ENCODE measurements at regions not wholly inside any gene's neighbourhood (a gene's known extent, or its start where the extent isn't known, plus 50 kb on each side); places are given as distances from the start of the nearest gene placed in this dataset.

- no peak for DNase-seq (ENCODE audit: low read depth)
Measured at GRCh38 chr9:16158093-16158492, 605.2 kb downstream of the CCDC171 start.

GRCh38 chr9:16161483-16161882 lies 608.6 kb downstream of the CCDC171 start:
- DNase-seq (ENCODE audit: low read depth), result no peak

DNA sequence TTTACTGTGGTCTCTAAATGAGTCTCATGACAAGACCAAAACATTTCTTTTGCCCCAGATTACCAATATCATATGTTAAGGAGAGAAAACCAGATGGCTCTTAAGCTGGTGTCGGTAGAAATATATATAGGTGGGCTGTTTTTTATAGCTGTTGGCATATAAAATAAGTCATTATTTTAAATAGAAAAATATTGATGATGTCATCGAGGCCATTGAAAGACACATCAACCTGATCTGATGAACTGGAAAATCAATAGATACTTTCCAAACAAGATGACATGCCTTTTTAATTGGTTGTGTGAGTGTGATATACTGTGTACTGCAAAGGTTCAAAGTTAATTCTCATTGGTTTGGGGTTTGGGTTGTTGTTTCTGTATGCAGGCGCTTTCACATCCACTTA lies 617.3 kb downstream of the CCDC171 start:
- no peak for DNase-seq (ENCODE audit: low read depth)

GRCh38 chr9:16171911-16172310 lies 619.1 kb downstream of the CCDC171 start:
- no peak for DNase-seq (ENCODE audit: low read depth)

DNA sequence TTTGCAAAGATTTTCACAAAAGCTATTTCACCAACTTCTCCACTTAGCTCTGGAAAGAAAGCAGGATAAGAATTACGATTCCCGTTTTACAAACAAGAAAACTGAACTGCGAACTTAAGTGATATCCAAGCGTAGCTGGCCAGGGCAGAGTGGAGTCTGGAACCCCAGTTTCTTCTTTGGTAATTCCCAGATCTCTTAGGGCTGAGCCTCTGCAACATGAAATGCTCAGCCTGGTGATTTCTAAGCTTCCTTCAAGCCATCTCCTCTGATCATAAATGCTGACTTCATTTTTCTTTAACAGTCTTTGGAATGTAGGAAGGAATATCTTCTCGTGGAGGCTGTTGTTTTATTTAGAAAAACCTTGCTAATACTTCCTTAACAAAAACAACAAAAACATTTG lies 620.0 kb downstream of the CCDC171 start:
- DNase-seq (ENCODE audit: low read depth), result no peak

GRCh38 chr9:16174915-16175314 lies 622.1 kb downstream of the CCDC171 start:
- no peak for DNase-seq (ENCODE audit: low read depth)

DNA sequence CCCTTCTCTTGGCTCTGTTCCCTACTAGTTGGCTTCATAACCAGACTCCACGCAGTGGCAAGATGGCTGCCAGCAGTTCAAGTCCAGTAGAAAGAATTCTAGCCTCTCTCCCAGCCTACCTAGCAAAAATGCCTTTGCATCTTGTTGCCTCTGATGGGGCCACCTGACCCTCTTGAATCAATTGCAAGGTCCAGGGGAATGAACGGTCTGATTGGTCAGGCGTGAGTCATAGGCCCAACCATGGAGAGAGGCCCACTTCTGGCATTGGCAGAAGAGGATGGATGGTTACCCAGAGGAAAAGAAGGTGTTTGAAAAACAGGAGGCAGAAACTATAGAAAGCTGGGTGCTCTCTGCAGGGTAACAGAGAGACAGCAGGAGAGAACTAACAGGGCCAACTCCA lies 622.6 kb downstream of the CCDC171 start:
- peak; percentile 26 for DNase-seq (ENCODE audit: low read depth)

DNA sequence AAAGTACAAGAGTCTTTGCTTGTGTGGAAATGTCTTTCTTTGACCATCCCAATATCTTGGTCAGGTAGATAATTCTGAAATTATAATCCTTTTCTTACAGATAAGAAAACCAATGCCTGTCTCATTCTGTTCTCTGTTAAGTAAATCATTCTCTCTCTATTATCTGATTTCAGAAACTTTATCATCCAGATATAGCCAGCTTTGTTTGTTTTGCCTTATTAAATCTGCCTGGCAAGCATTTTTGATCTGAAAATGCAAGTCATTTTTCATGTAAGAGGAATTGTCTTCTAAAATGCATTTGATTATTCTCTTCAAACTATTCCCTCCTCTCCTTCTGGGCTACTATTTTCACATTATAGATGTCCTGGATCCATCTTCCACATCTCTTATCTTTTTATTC lies 625.5 kb downstream of the CCDC171 start:
- DNase-seq (ENCODE audit: low read depth), result no peak

DNA sequence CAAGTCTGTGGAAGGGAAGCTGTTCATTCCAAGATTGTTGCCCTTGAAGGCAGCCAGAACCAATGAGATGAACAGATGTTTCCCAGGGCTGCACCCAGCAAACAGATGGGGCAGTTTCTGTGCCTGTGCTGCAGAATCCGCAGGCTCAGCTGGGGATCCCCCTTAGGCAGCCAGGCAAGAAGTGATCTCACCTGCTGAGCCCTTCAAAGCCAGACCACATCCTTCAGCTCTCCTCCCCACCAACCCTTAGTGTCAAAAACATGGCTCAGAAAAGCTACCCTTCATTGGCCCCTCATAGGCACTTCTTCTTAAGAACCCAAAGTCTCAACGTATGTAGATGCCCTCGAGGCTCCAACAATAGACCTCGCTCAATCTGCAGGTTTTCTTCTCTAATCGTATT lies 626.7 kb downstream of the CCDC171 start:
- DNase-seq (ENCODE audit: low read depth), result no peak

DNA sequence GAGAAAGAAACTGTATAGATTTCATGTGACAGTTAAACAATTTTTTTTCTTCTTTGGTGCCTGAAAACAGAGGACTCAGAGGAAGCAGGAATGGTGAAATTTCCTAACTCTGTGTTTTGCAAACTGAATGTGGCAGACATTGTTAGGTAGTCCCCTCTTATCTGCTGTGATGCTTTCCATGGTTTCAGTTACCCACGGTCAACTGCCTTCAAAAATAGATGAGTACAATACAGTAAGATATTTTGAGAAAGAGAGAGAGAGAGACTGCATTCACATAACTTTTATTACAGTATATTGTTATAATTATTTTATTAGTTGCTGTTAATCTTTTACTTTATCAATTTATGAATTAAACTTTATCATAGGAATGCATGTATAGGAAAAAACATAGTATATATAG lies 627.2 kb downstream of the CCDC171 start:
- no peak for DNase-seq (ENCODE audit: low read depth)

GRCh38 chr9:16180546-16180945 lies 627.7 kb downstream of the CCDC171 start:
- peak; percentile 26 for DNase-seq (ENCODE audit: low read depth)

DNA sequence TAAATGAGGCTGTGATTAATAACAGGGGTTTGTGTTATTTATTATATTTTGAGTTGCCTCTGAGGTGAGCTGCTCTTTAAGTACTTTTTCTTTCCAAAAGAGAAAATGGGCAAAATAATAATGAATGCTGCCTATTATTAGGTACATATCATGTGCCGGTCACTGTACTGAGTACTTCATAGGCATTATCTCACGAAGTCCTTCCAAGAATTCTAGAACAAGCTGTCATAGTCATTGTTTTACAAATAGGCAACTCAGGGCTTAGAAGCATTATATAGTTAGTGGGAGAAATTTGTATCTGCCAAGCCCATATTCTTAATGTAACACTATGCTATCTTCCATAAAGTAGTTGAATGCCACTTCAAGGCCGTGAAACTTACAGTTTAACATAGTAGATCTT lies 628.7 kb downstream of the CCDC171 start:
- DNase-seq (ENCODE audit: low read depth), result no peak

DNA sequence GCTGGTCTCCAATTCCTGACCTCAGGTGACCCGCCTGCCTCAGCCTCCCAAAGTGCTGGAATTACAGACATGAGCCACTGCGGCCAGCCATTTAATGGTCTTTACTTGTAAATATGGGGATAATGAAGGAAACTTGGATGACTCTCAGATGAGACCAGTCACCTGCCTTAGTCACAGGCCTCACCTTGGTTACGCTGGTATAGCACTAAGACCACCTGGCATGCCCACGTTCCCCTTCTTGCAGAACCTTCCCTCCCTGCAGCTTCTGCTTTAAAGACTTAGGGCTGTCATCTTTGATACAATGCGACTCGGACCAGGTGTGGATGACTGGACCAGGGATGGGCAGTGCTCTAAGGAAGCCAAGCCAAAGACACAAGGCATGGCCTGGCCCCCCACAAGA lies 629.9 kb downstream of the CCDC171 start:
- no peak for DNase-seq (ENCODE audit: low read depth)

GRCh38 chr9:16184964-16185646 lies 632.3 kb downstream of the CCDC171 start:
- peak; percentile 14 for DNase-seq (ENCODE audit: low read depth)

DNA sequence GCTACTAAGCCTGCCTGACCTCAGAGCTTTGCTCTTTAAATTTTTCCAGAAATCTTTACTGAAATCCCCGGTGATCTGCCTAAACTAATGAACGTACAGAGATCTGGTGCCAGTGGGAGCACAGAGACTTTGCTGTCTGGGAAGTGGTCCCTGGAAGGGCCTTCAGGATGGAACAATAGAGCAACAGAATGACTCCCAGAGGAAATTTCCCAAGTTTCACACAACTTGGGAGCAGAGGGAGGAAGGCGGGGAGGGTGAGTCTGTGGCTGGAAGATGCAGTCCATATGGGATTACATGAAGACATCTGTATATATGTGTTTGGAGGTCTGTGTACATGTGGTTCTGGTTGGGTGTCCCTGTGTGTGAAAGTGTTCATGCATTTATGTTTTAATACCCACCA lies 638.3 kb downstream of the CCDC171 start:
- no peak for DNase-seq (ENCODE audit: low read depth)

DNA sequence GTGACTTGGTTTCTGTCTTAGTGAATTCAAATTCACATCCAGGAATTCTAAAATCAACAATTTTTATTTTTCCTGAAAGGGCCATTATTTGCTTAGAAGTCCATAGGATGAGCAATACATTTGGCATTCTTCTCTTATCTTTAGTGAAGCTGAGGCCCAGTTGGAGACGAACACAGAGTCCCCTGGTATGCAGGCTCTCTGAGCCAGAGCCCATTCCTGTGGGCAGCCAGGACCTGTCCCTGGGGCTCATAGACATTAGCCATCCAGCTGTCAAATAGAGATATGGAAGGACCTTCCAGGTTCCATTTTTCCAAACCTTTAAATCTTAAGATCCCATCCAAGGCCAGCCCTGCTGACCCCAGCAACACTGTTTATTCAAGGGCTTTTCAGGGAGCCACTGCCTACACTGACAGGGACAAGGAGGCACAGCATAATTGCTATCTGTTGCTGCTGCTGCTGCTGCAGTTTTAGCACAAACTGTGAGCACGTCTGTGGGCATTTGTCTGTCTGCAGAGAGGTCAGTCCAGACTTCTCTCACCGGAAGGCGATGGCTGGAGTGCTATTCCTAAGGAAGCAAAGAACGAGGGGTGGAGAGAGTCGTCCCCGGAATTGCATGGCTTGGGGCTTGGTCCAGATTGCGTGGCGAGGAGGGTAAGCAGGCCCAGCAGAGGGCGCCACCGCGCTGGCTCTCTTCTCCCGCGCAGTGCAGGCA lies 639.0 kb downstream of the CCDC171 start:
- peak; percentile 86 for DNase-seq (ENCODE audit: low read depth)

DNA sequence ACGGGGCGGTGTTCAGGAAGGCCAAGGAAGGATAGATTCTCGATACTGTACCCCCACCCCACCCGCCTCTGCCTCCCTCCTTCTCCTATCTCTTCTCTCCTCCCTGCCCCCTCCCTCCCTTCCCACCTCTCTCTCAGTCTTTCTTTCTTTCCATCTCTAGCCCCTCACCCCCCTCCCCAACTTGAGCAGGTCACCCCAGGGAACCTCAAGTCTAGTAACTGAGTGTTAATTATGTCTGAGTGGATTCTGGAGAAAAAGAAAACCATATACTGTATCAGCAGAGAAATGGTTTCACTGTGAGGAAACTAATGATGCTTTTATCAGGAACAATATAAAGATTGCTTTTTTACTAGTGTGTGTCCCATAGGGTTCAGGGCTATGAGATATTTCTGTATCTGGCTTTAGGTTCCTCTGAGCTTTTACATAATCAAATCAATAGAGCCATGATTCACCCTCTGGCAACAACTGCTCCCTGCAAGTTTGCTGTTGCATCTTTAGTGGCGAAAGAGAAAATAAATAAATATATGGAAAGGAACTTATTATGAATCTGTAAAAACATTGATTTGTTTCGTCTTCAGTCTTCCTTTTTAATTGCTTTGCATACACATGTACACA lies 639.7 kb downstream of the CCDC171 start:
- DNase-seq (ENCODE audit: low read depth), result peak; percentile 48

DNA sequence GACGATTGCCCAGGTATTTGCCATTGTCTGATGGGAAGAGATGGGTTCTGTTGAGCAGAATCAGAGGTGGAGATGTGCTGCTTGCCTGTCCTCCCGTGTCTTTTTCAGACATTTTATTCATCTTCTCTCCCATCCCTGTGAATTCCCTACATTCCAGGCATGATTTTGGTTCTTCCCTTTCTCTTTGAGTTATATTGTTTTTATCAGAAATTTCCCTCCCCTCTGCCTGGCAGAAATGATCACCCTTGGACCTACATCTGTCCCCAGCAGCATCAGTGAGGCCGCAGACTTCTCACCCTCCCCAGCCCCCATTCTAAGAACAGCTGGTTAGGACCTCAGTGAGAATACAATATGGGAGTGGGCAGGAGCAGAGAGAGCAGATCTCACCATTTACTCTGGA lies 640.2 kb downstream of the CCDC171 start:
- no peak for DNase-seq (ENCODE audit: low read depth)

DNA sequence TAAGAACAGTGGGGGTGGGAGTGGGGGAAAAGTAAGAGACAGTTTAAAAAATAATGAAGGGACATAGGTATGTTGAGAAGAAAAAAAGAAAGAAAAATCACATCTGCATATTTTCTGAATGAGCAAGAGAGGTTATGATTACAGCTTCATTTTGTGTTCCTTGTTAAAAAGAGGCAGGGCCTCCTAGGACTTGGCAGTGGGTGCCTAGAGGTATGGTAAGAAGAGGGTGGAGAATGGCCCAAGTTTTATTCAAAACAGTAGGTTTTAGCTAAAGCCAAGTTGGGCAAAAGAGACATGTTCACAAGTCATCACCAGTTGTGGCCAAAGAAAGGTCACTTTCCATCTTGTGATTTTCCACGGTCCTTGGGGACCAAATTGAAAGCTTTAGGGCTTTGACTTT lies 643.4 kb downstream of the CCDC171 start:
- no peak for DNase-seq (ENCODE audit: low read depth)

- no peak for DNase-seq (ENCODE audit: low read depth)
Measured at GRCh38 chr9:16197578-16198370, 644.9 kb downstream of the CCDC171 start.

- DNase-seq (ENCODE audit: low read depth), result no peak
Measured at GRCh38 chr9:16198996-16199395, 646.2 kb downstream of the CCDC171 start.

DNA sequence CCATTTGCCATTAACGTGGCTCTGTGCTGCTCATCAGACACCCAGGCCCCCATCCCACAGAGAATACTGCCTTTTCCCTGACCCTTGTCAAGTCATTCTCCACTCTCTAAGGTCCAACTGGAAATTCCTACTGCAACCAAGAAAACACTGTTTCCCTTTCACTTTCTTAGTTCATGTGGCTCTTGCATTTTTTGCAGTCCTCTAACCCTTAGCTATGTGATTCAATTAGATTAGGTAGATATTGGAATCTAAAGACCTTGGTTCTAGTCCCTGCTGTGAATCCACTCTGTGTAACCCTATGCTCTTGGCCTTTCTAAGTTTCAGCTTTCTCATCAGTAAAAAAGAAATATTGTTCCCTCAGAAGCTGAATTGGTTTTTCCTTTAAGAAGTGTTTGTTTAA lies 649.4 kb downstream of the CCDC171 start:
- no peak for DNase-seq (ENCODE audit: low read depth)
